ENCODE measurements at regions not wholly inside any gene's neighbourhood (a gene's known extent, or its start where the extent isn't known, plus 50 kb on each side); places are given as distances from the start of the nearest gene placed in this dataset.

DNA sequence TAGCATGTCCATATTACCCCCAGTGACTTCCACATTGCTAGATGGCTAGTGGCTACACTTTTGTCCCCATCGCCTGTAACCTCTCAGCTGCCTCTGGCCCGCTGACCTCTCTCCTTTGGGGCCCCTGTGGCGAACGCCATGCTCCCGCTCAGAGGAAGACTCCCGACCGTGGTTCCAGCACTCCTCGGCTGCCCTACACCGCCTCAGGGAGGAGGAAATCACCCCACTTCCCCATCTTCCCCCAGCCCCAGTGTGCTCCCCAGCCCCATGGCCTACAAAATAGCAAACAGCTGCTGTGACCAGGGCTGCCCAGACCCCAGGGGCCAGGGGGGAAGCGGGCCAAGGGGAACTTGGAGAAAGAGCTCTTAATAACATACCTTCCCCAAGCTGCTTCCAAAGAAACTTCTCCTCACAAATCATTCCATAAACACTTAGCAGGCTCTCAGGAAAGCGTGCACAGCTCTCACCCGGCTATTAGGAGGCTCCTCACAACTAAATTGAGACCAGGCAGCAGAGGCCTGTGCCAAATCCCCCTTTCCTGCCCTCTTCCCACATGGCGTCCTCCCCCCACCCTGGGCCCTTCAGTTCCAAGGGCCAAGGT, 63.5 kb upstream of the WNT11 start:
- no peak for DNase-seq (ENCODE audit: low spot score in 2 of 2)
- Histone ChIP-seq H3K4me3 (no peak overlapping the region), H3K4me1 (peaks cover 0 to 24% (median 5%) of the 10 kb centered on the region in 4 donors), H3K27ac (peak overlapping the region; percentile 21 to 79 (median 60)), H3K9me3 (peaks cover 0 to 13% (median 0%) of the 10 kb centered on the region in 4 donors), H3K27me3 (no peaks in the 10 kb centered on the region), H3K36me3 (no peaks in the 10 kb centered on the region)
- TF ChIP-seq, protein P1, sequence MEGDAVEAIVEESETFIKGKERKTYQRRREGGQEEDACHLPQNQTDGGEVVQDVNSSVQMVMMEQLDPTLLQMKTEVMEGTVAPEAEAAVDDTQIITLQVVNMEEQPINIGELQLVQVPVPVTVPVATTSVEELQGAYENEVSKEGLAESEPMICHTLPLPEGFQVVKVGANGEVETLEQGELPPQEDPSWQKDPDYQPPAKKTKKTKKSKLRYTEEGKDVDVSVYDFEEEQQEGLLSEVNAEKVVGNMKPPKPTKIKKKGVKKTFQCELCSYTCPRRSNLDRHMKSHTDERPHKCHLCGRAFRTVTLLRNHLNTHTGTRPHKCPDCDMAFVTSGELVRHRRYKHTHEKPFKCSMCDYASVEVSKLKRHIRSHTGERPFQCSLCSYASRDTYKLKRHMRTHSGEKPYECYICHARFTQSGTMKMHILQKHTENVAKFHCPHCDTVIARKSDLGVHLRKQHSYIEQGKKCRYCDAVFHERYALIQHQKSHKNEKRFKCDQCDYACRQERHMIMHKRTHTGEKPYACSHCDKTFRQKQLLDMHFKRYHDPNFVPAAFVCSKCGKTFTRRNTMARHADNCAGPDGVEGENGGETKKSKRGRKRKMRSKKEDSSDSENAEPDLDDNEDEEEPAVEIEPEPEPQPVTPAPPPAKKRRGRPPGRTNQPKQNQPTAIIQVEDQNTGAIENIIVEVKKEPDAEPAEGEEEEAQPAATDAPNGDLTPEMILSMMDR (IDR thresholded peaks at IDR 0.05) = no peak
- no peak for TF ChIP-seq EP300 (IDR thresholded peaks at IDR 0.05)
- TF ChIP-seq POLR2A (IDR thresholded peaks at IDR 0.05) = no peak
- WGBS, 2 donors = 69 to 71% methylated on average over 13 of the region's 13 CpGs

DNA sequence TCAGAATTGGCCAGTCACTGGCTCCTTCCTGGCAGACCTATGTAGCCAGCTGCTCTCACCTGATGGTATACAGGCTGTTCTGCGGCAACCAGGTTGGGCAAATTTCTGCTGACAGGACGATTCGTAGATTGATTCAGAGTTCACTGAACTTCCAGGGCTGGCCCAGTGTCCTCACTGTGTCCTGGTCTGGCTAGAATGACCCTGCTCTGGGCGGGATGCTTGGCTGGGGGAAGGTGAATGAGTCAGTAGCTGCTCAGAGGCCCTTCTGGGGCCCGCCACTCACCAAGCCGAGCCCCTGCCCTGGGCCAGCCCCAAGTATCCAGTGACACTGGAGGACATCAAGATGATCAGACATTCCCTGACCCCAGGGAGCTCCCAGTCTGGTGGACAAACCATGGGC, 62.9 kb upstream of the WNT11 start:
- no peaks in the 10 kb centered on the region for H3K27me3 ChIP-seq
- no peak for TF ChIP-seq EP300 (IDR thresholded peaks at IDR 0.05)
- no peak for TF ChIP-seq POLR2A (IDR thresholded peaks at IDR 0.05)
- H3K4me1 ChIP-seq = peaks cover 0 to 24% (median 5%) of the 10 kb centered on the region in 4 donors
- 88 to 91% methylated on average over 3 to 6 of the region's 6 CpGs for WGBS, 2 donors
- no peak overlapping the region for H3K4me3 ChIP-seq
- peak overlapping the region in 3 of 4 donors; percentile 42 to 79 (median 77) for H3K27ac ChIP-seq
- H3K9me3 ChIP-seq = peaks cover 0 to 8% (median 0%) of the 10 kb centered on the region in 4 donors
- DNase-seq (ENCODE audit: low spot score in 2 of 2) = peak; percentile 33 to 61
- no peaks in the 10 kb centered on the region for H3K36me3 ChIP-seq

DNA sequence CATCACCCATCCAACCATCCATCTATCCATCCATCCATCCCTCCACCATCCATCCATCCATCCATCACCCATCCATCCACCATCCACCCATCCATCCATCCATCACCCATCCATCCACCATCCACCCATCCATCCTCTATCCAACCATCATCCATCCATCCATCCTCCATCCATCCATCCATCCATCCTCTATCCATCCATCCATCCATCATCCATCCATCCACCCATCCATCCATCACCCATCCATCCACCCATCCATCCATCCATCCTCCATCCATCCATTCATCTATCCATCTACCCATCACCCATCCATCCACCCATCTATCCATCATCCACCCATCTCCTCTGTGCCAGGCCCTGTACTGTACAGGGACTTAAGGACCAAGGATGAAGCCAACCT, 62.2 kb upstream of the WNT11 start:
- TF ChIP-seq EP300 (IDR thresholded peaks at IDR 0.05) (no peak), POLR2A (IDR thresholded peaks at IDR 0.05) (no peak)
- TF ChIP-seq, protein P1 (IDR thresholded peaks at IDR 0.05) = no peak
- Histone ChIP-seq H3K4me1 (peaks cover 0 to 24% (median 5%) of the 10 kb centered on the region in 4 donors), H3K27me3 (no peaks in the 10 kb centered on the region), H3K36me3 (no peaks in the 10 kb centered on the region), H3K4me3 (no peak overlapping the region), H3K27ac (no peak overlapping the region), H3K9me3 (peaks cover 0 to under 1% (median 0%) of the 10 kb centered on the region in 4 donors)
- no peak for DNase-seq (ENCODE audit: low spot score in 2 of 2)

DNA sequence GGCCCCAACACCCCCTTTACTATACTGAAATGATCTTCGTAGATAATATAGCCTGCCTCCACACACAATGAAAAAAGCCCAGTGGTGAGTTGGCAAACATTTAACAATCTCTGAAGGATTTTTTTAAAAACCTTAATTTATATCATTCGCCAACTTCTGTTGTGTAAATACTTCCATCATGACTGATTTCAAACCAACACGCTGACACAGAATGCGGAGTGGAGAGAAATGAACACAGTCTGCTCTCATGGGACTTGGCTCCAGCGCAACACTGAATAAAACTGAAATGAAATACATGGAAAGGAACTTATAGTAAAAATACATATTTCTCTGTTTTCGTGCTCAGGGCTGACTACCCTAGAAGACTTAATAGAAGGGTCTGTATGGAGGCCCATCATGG, 61.3 kb upstream of the WNT11 start:
- 83 to 85% methylated on average over 6 of the region's 6 CpGs for WGBS, 2 donors

DNA sequence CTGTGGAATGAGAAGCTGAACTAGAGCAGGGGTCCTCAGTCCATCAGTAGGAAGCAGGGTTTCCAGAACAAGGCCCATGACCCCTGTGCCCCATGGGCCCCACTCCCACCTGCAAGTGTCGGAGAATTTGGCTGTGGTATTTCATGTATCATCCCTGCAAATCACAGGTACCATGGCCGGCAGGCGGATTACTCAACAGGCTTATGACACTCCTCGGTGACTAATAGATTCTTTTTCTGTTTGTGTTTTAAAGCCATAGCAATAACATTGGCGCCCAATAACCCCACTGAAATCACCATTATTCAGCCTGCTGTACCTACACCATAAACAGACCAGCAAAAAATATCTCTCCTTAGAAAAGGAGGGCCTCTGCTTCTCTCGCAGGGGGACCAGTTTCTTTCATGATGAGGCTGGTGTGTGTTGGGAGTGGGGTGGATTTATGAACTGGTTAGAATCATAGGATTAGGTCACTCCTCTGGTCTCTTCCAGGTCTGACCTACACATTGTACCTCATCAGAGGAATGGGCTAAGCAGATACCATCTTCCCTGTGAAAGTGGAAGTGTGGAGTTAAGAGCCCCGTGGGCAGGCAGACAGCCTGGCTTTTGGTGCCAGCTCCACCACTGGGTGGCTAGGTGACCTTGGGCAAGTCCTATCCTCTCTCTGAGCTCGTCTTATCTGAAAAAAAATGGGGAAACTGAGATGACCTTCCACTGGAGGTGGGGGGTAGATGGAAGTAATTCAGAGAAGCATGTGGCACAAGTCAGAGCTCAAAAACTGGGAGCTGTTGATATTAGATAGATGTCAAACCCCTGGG, 60.2 kb upstream of the WNT11 start:
- Histone ChIP-seq H3K4me3 (no peak overlapping the region), H3K4me1 (peaks cover 0 to 24% (median 5%) of the 10 kb centered on the region in 4 donors), H3K9me3 (no peaks in the 10 kb centered on the region), H3K36me3 (no peaks in the 10 kb centered on the region), H3K27me3 (no peaks in the 10 kb centered on the region), H3K27ac (peak overlapping the region in 1 of 4 donors; percentile 69)
- TF ChIP-seq POLR2A (IDR thresholded peaks at IDR 0.05) = no peak
- TF ChIP-seq, protein P1 (IDR thresholded peaks at IDR 0.05) = no peak
- no peak for TF ChIP-seq EP300 (IDR thresholded peaks at IDR 0.05)
- DNase-seq (ENCODE audit: low spot score in 2 of 2) = peak in 1 of 2 donors; percentile 61
- 73 to 79% methylated on average over 8 of the region's 8 CpGs for WGBS, 2 donors

More for the DNA sequence above, 61.3 kb upstream of the WNT11 start:
- H3K4me3 ChIP-seq = no peak overlapping the region
- no peaks in the 10 kb centered on the region for H3K9me3 ChIP-seq
- no peaks in the 10 kb centered on the region for H3K36me3 ChIP-seq
- H3K4me1 ChIP-seq = peaks cover 0 to 24% (median 5%) of the 10 kb centered on the region in 4 donors
- no peaks in the 10 kb centered on the region for H3K27me3 ChIP-seq
- DNase-seq (ENCODE audit: low spot score in 2 of 2) = no peak
- H3K27ac ChIP-seq = peak overlapping the region in 2 of 4 donors; percentile 28 to 69
- TF ChIP-seq POLR2A (IDR thresholded peaks at IDR 0.05) (no peak), EP300 (IDR thresholded peaks at IDR 0.05) (no peak)
- TF ChIP-seq, protein P1 (IDR thresholded peaks at IDR 0.05) = no peak
